ENCODE measurements at regions not wholly inside any gene's neighbourhood (a gene's known extent, or its start where the extent isn't known, plus 50 kb on each side); places are given as distances from the start of the nearest gene placed in this dataset.

- TF ChIP-seq SUZ12 (IDR thresholded peaks at IDR 0.05; ENCODE audit: low read length): no peak
- no peak for TF ChIP-seq CTCF (IDR thresholded peaks at IDR 0.05; ENCODE audit: control extremely low read depth in 1 of 3, insufficient read depth in 1 of 3, low read depth in 1 of 3, low read length in 3 of 3)
- no peak for TF ChIP-seq EZH2 (IDR thresholded peaks at IDR 0.05; ENCODE audit: low read depth, low read length, severe bottlenecking)
- no peak for TF ChIP-seq RNF2 (IDR thresholded peaks at IDR 0.05; ENCODE audit: borderline replicate concordance, low read depth, low read length, missing control alignments, poor library complexity, severe bottlenecking)
- no peak for TF ChIP-seq YY1 (IDR thresholded peaks at IDR 0.05; ENCODE audit: low read depth, low read length)
- no peak for TF ChIP-seq CHD7 (IDR thresholded peaks at IDR 0.05; ENCODE audit: insufficient replicate concordance, low read length)
- TF ChIP-seq BCL11A (IDR thresholded peaks at IDR 0.05; ENCODE audit: low read depth in 2 of 2, low read length in 2 of 2): no peak
- no peak for TF ChIP-seq GABPA (IDR thresholded peaks at IDR 0.05; ENCODE audit: borderline replicate concordance, insufficient read depth, low read length)
- no peak for TF ChIP-seq JUND (IDR thresholded peaks at IDR 0.05; ENCODE audit: low read length)
- no peak for TF ChIP-seq POLR2A (IDR thresholded peaks at IDR 0.05; ENCODE audit: control extremely low read depth in 1 of 2, low read depth in 2 of 2, low read length in 2 of 2)
- TF ChIP-seq ASH2L (IDR thresholded peaks at IDR 0.05; ENCODE audit: low read length): no peak
- TF ChIP-seq EP300 (IDR thresholded peaks at IDR 0.05; ENCODE audit: borderline replicate concordance in 1 of 2, low read depth in 2 of 2, low read length in 2 of 2): no peak
- no peak for TF ChIP-seq POLR2AphosphoS5 (IDR thresholded peaks at IDR 0.05; ENCODE audit: low read depth, low read length)
These were observed 90.0 kb upstream of the MYL10 start for GRCh38 chr7:101719123-101719470.
